OCI-LY7 (cell line): ENCODE measurements at regions not wholly inside any gene's neighbourhood (a gene's known extent, or its start where the extent isn't known, plus 50 kb on each side); places are given as distances from the start of the nearest gene placed in this dataset.

Experiments used
- EZH2phosphoT487 ChIP-seq: fragments of 200-600 bp; sonication (generic); IDR thresholded peaks from 2 replicates; pipeline ENCODE4 v1.6.1; 2018; ENCODE audit warnings: low read depth, borderline replicate concordance, mild to moderate bottlenecking, mixed run types, antibody characterized with exemption, low read length, moderate library complexity, mixed read lengths
- TF ChIP-seq, protein P1 (sequence below): fragments of 200-600 bp; sonication (generic); conservative IDR thresholded peaks from 2 replicates; pipeline ENCODE4 v1.5.1; 2014; ENCODE audit warnings: mild to moderate bottlenecking, antibody characterized with exemption, low read length, moderate library complexity, mixed read lengths

DNA sequence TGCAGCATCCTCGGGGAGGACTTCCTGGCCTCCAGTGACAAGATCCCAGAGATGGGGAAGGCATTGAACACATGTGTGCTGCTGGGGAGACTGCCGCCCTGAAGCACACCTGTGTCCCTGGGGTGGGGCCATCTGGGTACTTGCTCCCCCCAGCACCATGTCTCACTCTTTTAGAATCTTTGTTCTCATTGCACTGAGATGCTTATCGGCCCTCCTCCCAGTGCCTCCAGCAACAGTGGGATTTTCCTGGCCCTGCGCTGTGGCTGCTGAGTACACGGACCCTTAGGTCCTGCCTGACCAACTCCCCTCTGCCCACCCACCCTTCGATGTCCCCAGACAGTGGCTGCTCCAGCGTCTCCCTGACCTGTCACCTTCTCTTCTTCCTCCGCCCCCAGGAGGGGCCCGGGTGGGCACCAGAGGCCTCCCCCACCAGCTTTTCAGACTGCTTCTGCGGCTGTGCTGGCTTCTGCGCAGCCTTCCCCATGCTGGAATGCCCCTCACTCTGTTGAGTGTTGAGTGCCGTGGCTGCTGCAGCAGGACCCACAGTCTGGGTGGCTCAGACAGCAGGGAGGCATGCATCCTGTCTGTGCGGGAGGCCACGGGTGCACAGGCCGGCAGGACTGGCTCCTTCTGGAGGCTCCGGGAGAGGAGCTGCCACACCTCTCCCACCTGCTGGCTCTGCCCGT, 145.9 kb upstream of the IRX2 start:
- TF ChIP-seq, protein P1, sequence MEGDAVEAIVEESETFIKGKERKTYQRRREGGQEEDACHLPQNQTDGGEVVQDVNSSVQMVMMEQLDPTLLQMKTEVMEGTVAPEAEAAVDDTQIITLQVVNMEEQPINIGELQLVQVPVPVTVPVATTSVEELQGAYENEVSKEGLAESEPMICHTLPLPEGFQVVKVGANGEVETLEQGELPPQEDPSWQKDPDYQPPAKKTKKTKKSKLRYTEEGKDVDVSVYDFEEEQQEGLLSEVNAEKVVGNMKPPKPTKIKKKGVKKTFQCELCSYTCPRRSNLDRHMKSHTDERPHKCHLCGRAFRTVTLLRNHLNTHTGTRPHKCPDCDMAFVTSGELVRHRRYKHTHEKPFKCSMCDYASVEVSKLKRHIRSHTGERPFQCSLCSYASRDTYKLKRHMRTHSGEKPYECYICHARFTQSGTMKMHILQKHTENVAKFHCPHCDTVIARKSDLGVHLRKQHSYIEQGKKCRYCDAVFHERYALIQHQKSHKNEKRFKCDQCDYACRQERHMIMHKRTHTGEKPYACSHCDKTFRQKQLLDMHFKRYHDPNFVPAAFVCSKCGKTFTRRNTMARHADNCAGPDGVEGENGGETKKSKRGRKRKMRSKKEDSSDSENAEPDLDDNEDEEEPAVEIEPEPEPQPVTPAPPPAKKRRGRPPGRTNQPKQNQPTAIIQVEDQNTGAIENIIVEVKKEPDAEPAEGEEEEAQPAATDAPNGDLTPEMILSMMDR: no peak
- TF ChIP-seq EZH2phosphoT487: no peak
